ENCODE measurements at regions not wholly inside any gene's neighbourhood (a gene's known extent, or its start where the extent isn't known, plus 50 kb on each side); places are given as distances from the start of the nearest gene placed in this dataset.
"Not testable (repeated sequence)": the region's sequence is repeated elsewhere in the genome, so short reads cannot be mapped to it uniquely, and the experiment has no call there.

DNA sequence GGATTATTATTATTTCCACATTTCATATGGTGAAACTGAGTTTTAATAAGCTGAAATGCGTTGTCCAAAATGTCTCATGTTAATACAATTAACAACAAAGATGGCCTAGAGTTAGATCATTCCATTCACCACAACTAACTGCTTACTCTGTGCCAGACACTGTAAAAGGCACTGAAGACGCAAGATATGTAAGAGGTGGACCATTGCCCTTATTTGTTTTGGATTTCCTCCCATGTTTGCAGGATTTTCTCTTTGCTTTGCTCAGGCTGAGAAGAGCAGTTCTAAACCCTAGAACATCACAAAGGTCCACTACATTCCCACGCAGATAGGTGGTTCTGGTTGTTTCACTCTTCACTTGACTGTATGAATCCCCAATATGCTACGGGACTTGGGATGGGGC lies 324.4 kb upstream of the KITLG start:
- DNase-seq (ENCODE audit: low read depth in 2 of 2): no peak

DNA sequence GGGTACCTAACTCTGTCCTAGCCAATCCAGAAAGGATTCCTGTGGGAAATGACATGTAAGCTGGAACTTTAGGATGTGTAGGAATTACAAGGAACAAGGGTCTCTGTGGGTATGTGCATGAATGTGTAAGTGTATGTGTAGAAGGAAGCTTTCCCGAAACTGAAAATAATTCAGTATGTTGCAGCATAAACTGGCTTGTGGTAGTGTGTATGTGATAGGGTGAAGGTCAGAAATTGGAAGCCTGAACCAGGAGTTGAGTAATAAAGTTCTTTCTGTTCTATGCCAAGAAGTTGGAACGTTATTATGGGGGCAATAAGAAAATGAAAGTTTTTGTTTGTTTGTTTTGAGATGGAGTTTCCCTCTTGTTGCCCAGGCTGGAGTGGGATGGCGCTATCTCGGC lies 323.1 kb upstream of the KITLG start:
- DNase-seq (ENCODE audit: low read depth in 2 of 2): no peak

DNA sequence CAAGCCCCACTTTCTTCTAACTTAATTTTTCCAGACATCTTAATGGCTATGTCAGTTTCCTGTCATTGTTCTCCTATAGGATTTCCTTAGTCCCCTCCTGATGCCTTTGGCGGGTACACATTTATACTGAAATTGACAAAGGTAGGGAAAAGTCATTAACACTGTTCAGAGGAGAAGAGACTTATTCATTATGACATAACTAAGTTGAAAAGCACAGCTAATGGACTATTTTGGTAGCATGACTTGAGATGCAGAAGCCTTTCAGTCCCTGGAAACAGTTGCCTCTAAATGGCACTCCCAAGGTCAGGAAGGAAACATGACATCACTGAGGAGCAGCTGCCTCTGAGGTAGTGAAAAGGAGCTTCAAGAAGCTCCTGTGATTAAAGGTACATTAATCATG lies 317.5 kb upstream of the KITLG start:
- DNase-seq (ENCODE audit: low read depth in 2 of 2): peak in 1 of 2 donors; percentile 91

DNA sequence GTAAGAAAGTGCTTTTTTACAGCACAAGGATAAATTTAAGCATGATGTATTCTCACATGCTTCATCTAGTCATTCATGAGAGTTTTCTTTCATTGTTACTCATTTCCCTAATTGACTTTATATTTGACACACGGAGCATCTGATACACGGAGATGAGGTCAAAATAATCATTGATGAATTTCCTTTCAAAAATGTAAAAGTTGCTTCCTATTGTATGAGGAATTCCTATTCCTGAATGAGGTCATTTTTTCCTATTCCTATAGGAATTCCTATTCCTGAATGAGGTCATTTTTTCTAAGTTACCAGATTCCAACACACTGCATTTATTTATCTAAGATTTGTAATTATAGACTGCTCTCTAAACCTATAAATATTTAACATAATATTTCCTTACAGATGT lies 316.7 kb upstream of the KITLG start:
- DNase-seq (ENCODE audit: low read depth in 2 of 2): peak; percentile 20 to 81

DNA sequence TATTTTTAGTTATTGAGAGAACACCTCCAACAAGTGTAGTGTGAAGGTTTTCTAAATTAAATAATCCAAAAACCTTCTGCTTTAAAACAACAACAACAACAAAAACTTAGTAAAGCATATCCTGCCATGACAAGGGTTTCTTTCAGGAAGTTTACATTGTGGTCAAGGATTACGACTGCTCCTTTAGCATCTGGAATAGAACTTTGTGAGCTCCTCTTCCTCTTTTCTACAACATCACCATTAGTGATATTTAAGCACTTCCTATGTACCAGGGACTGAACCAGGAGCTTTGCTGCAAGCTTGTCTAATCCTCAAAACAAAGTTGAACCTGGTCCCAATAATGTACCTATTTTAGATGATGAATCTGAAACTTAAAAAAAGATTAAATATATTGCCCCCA lies 315.4 kb upstream of the KITLG start:
- no peak for DNase-seq (ENCODE audit: low read depth in 2 of 2)

DNA sequence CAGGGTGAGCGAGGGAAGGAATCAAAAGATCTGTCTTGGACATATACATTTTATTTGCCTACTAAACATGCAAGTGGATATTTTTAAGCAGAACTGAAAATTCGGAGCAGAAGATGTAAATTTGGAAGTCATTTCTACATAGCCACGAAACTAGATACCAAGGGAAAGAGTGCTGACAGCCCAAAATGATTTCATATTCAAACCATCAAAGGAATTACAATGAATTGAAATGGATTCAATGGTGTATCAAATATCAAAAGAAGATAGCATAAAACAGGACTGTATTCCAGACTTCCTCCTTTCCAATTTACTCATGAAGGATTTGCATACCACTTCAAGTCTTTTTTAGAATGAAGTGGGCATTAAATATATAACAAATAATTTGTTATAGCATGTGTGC lies 313.5 kb upstream of the KITLG start:
- no peak for DNase-seq (ENCODE audit: low read depth in 2 of 2)

DNA sequence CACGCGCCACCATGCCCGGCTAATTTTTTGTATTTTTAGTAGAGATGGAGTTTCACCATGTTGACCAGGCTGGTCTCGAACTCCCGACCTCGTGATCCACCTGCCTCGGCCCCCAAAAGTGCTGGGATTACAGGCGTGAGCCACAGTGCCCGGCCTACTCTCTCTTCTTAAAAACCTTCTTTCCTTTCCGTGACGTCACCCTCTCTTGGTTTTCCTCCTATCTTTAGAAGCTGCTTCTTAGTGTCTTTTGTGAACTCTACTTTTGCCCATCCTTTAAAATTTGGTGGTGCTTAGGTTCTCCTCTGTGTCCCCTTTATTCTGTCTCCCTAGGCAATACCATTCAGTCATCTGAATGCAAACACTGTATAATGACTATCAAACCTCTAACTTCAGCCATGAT lies 311.2 kb upstream of the KITLG start:
- not testable (repeated sequence) for DNase-seq (ENCODE audit: low read depth in 2 of 2)

DNA sequence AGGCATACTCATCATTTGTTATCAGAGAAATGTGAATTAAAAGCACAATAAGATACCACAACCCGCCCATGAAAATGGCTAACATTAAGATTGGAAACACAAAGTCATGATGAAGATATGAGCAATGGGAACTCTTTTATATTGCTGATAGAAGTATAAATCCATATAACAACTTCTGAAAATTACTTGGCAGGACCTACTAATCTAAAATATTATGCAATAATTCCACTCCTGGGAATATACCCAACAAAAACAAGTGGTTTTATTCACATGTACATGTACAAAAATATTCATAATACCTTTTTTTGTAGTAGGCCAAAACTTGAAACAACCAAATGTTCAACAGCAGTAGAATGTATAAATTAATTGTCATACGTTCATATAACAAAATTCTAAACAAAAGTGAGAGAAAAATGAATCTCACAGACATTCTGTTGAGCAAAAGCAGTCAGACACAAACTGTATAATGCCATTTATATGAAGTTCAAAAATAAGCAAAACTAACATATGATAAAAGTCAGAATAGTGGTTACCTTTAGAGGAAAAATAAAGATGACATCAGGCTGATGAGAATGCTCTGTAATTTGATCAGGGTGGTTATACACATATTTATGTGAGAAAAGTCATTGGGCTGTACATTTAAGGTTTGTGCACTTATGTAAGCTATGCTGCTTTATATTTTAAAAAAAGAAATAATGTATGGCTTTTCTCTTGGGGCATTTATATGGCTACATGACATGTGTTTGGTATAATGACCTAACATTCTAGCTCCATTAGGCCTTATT lies 309.2 kb upstream of the KITLG start:
- DNase-seq (ENCODE audit: low read depth in 2 of 2): peak; percentile 37 to 47

DNA sequence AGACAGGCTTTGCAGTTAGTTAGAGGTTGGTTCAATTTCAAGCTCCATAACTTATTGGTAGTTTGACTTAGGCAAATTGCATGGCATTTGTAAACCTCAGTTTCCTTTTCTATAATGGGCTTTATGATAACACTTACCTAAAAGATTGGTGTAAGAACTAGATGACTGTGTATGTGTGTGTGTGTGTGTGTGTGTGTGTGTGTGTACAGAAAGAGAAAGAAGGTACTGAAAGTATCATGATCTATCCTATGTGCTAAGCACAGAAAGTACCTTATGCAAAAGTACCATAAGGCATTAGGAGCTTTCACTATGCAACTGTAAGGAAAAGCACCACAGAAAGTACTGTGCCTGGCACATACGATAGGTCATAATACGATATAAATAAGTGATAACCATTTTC lies 304.3 kb upstream of the KITLG start:
- DNase-seq (ENCODE audit: low read depth in 2 of 2): no peak

DNA sequence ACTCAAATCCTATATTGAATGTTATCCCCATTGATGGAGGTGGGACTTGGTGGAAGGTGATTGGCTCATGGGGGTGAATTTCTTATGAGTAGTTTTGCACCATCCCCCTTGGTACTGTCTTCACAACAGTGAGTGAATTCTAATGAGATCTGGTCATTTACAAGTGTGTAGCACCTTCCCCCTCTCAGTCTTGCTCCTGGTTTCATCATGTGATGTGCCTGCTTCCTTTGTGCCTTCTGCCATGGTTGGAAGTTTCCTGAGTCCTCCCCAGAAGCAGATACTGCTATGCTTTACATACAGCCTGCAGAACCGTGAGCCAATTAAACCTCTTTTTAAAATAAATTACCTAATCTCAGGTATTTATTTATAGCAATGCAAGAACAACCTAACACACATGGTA lies 302.4 kb upstream of the KITLG start:
- DNase-seq (ENCODE audit: low read depth in 2 of 2): no peak

DNA sequence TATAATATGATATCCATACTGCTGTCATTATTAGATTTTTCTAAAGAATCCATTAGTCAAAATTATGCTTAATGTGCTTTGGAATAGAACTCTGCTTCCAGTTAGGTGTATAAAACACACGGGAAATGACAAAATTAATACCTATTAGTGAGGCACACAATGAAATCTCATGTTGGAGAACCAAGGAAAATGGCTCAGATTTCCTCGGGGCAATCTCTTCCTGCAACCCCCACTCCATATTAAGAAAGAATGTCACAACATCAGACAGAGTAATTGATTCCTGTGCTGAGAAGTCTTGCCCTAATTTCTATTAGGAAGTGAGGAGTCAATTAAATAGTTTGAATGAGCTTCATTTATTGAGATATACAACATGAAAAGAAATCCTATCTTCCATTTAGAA lies 299.8 kb upstream of the KITLG start:
- DNase-seq (ENCODE audit: low read depth in 2 of 2): no peak

DNA sequence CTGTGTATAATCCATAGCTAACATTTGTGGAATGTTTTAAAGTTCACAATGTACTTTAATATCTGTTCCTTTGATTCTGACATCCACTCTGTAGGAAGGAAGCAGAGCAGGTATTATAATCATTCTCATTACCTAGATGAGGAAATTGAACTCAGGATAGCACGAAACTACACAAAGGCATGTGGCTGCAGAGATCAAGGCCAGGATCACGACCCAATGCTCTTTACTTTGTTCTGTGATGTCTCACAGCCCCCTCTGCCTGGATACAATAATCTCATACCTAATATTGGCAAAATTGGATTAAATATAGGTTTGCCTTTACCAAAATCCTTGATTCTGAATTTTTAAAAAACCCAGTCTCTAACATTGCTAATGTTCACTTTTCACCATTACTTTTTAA lies 298.0 kb upstream of the KITLG start:
- no peak for DNase-seq (ENCODE audit: low read depth in 2 of 2)

DNA sequence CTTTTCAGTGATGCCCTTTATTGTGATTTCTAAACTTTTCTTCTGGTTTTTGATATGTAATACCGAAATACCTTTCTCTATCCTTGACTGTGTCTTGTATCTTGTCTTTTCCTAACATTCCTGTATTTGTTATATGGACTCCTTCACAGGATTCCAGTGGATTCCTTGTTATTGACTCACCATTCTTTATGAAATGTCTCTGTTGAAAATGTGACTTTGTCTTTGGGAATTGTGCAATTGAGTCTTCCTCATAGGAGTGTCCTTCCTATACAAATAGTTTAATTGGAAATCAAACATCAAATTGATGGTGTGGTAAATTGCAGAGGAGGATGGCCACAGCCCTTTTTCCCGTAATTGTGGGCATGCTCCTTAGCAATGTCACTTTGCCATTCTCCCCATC lies 296.6 kb upstream of the KITLG start:
- no peak for DNase-seq (ENCODE audit: low read depth in 2 of 2)

DNA sequence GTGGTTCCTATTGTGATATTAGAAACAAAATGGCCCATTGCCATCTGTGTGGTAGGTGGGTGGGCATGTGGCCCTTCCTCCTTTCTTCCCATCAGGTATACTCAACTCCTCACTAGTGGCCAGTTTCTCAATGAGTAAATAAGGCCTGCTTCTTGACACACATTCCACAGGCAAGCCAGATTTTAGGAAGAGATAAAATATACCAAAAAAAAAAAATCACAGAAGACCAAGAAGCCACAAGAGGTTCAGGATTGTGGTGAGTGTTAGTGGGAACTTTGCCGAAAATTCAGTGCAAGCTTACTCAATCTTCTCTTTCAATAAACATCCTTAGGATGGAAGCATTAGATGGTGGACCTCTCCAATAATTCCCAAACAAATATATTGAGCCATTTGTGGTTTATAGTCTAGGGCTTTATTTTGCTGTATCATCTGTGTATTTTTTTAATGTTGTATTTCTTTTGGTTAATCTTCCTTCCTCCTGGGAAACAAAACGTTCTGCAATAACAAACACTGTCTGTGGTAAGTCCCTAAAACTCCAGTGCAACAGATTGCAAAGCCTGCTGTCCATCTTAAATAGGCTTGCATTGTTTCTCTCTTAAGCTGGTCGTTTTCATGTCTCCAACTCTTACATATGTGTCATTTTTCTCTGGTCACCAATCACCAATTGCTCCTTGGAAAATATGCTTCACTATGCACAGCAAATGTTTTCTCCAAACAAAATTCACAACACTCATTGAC lies 289.9 kb upstream of the KITLG start:
- DNase-seq (ENCODE audit: low read depth in 2 of 2): peak in 1 of 2 donors; percentile 35

DNA sequence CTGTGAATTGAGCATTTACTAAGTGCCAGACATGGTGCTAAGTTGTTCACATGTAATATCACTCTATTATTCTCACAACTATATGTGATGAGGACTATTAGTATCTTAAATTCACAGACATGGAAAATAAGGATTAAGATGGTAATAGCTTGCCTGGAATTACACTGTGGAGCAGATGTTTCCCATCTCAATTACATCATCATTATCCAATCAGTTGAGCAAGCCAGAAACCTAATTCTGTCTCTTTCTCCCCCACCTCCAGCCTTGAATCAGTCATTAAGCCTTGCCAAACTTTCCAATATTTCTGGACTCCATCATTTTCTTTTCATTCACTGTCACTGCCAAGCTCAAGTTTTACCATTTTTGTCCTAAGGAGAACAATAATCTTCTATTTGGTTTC lies 287.8 kb upstream of the KITLG start:
- DNase-seq (ENCODE audit: low read depth in 2 of 2): no peak

DNA sequence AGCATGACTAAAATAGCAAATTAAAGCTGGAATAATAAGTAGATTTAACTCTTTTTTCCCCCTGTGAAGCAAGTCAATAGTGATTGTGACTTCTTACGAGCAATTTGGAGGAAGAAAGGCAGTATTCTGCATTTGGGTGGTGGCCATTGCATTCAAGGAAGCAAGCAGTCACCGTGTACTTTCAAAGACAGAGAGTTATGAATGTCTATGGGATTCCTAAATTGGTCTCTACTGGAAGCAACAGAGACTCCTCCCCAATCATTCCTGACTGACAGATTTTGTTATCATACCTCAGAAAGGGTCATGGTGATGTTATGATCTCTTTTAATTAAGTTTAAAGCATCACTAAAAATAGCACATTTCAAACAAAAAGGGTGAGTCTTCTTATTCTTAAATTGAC lies 287.2 kb upstream of the KITLG start:
- DNase-seq (ENCODE audit: low read depth in 2 of 2): no peak

DNA sequence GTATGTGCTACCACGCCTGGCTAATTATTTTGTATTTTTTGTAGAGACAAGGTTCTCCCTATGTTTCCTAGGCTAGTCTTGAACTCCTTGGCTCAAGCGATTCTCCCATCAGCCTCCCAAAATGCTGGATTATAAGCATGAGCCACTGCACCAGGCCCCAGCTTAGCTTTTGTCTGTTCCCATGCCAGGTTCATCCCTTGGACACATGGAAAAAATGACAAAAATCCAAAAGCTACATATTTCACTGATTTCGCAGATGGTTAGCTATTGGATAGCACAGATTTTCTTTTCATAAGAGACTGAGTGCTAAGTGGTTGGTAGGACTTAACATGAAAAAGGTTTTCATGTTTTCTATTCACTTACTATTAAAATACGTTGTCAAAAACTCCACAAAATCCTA lies 286.6 kb upstream of the KITLG start:
- DNase-seq (ENCODE audit: low read depth in 2 of 2): no peak

DNA sequence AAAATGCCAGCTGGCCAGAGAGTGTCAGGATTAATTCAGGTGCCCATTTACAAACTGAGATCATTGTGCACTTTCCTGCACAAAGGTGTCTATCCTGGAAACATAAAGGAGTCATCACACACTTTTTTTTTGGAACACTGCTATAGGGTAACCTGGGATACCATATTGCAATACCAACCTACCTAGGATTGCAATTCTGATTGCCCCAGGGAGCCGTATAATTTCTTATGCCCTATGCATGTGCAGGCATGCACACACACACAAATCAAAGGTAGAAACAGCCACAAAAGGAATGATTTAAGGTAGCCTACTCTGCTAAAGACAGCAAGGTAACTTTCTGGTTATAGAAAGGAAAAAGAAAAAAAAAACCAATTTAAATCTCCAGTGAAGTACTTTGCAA lies 285.3 kb upstream of the KITLG start:
- no peak for DNase-seq (ENCODE audit: low read depth in 2 of 2)

DNA sequence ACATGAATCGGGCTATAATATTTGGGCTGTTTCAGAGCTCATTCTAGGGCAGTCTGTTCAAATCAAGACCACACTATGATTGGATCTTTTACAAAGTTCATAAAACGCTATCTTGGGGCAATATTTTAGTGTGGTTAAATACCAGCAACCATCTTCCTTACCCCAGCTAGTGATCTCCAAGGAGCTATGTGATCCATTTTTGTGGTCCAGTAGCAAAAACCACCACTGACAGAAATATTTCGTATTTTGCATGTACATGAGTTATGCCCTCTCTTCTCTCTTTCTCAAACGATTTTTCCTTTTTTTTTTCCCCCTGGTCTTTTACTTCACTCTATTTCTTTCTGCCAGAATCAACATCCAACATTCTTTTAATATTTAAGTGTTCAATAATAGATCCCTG lies 280.6 kb upstream of the KITLG start:
- no peak for DNase-seq (ENCODE audit: low read depth in 2 of 2)

DNA sequence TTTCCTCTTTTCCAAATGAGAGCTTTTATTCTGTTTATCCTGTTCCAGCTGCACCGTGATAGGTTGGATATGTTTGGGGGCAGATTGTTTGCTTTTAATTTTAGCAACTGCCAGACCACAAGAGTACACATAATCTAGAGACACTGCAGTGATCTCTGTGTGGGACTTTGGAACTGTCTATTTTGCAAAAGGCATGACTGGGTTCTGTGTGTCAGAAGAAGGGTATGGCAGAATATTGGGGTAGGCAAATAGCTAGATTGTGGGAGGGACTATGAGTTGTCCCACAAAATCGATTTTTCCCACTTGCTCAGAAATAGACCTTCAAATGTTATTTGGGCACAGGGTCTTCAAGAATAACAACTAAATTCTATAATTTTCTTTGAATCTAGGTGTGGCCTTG lies 275.9 kb upstream of the KITLG start:
- no peak for DNase-seq (ENCODE audit: low read depth in 2 of 2)

DNA sequence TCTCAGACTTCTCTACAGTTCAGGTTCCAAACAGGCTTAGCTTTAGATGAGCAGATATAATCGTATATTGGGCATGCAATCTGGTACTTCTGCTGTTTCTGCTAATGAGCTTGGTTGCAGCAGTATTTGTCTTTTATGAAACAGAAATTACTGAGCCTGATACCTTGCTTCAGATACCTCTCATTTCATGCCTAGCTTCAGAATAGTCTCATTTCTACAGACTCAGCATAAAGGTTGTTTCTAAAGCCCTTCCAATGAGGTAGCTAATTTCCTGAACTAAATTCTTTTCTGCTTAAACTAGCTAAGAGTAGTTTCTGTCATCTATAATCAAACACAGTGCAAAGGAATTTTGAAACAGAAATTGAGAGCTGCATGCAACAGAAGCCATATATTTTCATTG lies 275.0 kb upstream of the KITLG start:
- DNase-seq (ENCODE audit: low read depth in 2 of 2): no peak

DNA sequence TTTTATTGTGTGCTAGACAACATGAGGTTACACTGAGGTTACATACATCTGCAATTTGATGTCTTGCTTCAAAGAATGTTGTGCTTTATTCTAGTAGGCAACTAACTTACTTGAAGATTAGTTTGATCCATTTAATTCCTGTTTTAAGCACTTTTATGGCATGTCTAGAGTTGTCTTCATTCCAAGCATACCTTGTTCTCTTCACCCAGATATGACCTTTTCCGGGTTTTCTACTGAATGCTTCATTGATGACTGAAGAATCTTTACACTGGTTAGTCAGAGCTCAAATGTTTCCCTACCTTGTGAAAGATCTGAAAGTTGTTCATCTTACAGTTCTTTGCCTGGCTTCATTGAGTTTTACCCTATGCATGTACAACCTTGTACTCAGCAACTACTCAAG lies 274.0 kb upstream of the KITLG start:
- no peak for DNase-seq (ENCODE audit: low read depth in 2 of 2)

DNA sequence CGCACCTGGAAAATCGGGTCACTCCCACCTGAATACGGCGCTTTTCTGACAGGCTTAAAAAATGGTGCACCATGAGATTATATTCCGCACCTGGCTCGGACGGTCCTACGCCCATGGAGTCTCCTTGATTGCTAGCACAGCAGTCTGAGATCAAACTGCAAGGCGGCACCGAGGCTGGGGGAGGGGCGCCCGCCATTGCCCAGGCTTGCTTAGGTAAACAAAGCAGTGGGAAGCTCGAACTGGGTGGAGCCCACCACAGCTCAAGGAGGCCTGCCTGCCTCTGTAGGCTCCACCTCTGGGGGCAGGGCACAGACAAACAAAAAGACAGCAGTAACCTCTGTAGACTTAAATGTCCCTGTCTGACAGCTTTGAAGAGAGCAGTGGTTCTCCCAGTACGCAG lies 267.0 kb upstream of the KITLG start:
- DNase-seq (ENCODE audit: low read depth in 2 of 2): not testable (repeated sequence)
